Right lobe of liver (tissue), 4 donors: ENCODE measurements at regions not wholly inside any gene's neighbourhood (a gene's known extent, or its start where the extent isn't known, plus 50 kb on each side); places are given as distances from the start of the nearest gene placed in this dataset.

ENCODE experiments used
- CTCF ChIP-seq, 4 donors: fragments of 200-600 bp in 3 of 4; fragments of 450-650 bp in 1 of 4; IDR thresholded peaks; one replicate each; pipeline versions ENCODE4 v1.5.1 to v1.8.0; 2016 to 2022; ENCODE audit warnings: antibody characterized with exemption in 4 of 4, mild to moderate bottlenecking in 2 of 4
- POLR2A ChIP-seq: fragments of 450-650 bp; IDR thresholded peaks from one replicate; pipeline ENCODE4 v1.6.1; 2017; ENCODE audit warnings: antibody characterized with exemption, mild to moderate bottlenecking
- donor health status: DM: no; HTN: no; CAD: no.
- donor health status: DM: no; HTN: no; CAD: no.
- donor health status: DM: no; HTN: yes; CAD: no.

GRCh38 chr14:66056926-66057552 is 429.1 kb upstream of the CCDC196 start:
- TF ChIP-seq CTCF (IDR thresholded peaks at IDR 0.05) (no peak), POLR2A (no peak)
